ENCODE measurements at regions not wholly inside any gene's neighbourhood (a gene's known extent, or its start where the extent isn't known, plus 50 kb on each side); places are given as distances from the start of the nearest gene placed in this dataset.

- Mint-ChIP-seq H3K27ac (no peak overlapping the region), H3K27me3 (no peaks in the 10 kb centered on the region), H3K4me3 (no peak overlapping the region), H3K4me1 (no peaks in the 10 kb centered on the region), H3K9me3 (ENCODE audit: insufficient read depth) (peaks cover 16% of the 10 kb centered on the region)
- Histone ChIP-seq H3K36me3 (replicated peaks in 1 of 2; ENCODE audit: control extremely low read depth in 1 of 2, control insufficient read depth in 1 of 2, extremely low read depth in 1 of 2, insufficient read depth in 2 of 2, low read length in 1 of 2) (no peaks in the 10 kb centered on the region), H2AFZ (ENCODE audit: insufficient read depth, low read depth, low read length, poor library complexity, severe bottlenecking) (no peak overlapping the region), H4K20me1 (ENCODE audit: control insufficient read depth, insufficient read depth, low read length, poor library complexity, severe bottlenecking) (no peaks in the 10 kb centered on the region), H3K4me3 (ENCODE audit: control extremely low read depth in 1 of 5, extremely low read depth in 1 of 5, insufficient read depth in 1 of 5, low read depth in 2 of 5, low read length in 4 of 5) (no peak overlapping the region), H3K9ac (ENCODE audit: low read length) (no peak overlapping the region), H3K4me2 (replicated peaks; ENCODE audit: low read depth, low read length, poor library complexity, severe bottlenecking) (no peak overlapping the region), H3K4me1 (ENCODE audit: control insufficient read depth in 2 of 2, insufficient read depth in 2 of 2, low read length in 2 of 2) (no peaks in the 10 kb centered on the region), H3K27ac (ENCODE audit: low read length in 2 of 2) (no peak overlapping the region), H3K79me2 (ENCODE audit: control insufficient read depth, insufficient read depth, low read length) (no peaks in the 10 kb centered on the region), H3K9me3 (ENCODE audit: control extremely low read depth in 1 of 3, control insufficient read depth in 2 of 3, insufficient read depth in 1 of 3, low read length in 2 of 3) (peaks cover 0 to 36% (median 1%) of the 10 kb centered on the region in 3 donors), H3K27me3 (replicated peaks in 1 of 4; ENCODE audit: control extremely low read depth in 1 of 4, control insufficient read depth in 3 of 4, insufficient read depth in 4 of 4, low read length in 3 of 4) (no peaks in the 10 kb centered on the region)
- intact Hi-C loops (cut with micrococcal nuclease): no loop called here
- ATAC-seq (ENCODE audit: low read depth) (no peak), DNase-seq (no peak)
- POLR2A ChIA-PET: no interaction called here
- 93% methylated on average over 4 of the region's 4 CpGs for WGBS (ENCODE audit: insufficient coverage)
- CTCF ChIA-PET: no interaction called here
- no peak for TF ChIP-seq CTCF (IDR thresholded peaks at IDR 0.05)
- TF ChIP-seq EZH2 (IDR thresholded peaks at IDR 0.05; ENCODE audit: borderline replicate concordance, insufficient read depth, low read depth, low read length, poor library complexity, severe bottlenecking): no peak
Measured at GRCh38 chr22:49170053-49170452, 657.6 kb downstream of the BRD1 start.

GRCh38 chr22:49169074-49169744, 658.5 kb downstream of the BRD1 start:
- TF ChIP-seq CTCF (IDR thresholded peaks at IDR 0.05): no peak
- no peak for TF ChIP-seq EZH2 (IDR thresholded peaks at IDR 0.05; ENCODE audit: borderline replicate concordance, insufficient read depth, low read depth, low read length, poor library complexity, severe bottlenecking)
- H3K9me3 Mint-ChIP-seq (ENCODE audit: insufficient read depth): peaks cover 16% of the 10 kb centered on the region
- no peak overlapping the region for H3K4me2 ChIP-seq (replicated peaks; ENCODE audit: low read depth, low read length, poor library complexity, severe bottlenecking)
- CTCF ChIA-PET: no interaction called here
- POLR2A ChIA-PET: no interaction called here
- H3K4me1 Mint-ChIP-seq: no peaks in the 10 kb centered on the region
- no peak overlapping the region for H3K9ac ChIP-seq (ENCODE audit: low read length)
- no peaks in the 10 kb centered on the region for H3K4me1 ChIP-seq (ENCODE audit: control insufficient read depth in 2 of 2, insufficient read depth in 2 of 2, low read length in 2 of 2)
- 81% methylated on average over 13 of the region's 16 CpGs for WGBS (ENCODE audit: insufficient coverage)
- no peak overlapping the region for H3K27ac ChIP-seq (ENCODE audit: low read length in 2 of 2)
- no peaks in the 10 kb centered on the region for H3K27me3 ChIP-seq (replicated peaks in 1 of 4; ENCODE audit: control extremely low read depth in 1 of 4, control insufficient read depth in 3 of 4, insufficient read depth in 4 of 4, low read length in 3 of 4)
- intact Hi-C loops (cut with micrococcal nuclease): no loop called here
- H3K9me3 ChIP-seq (ENCODE audit: control extremely low read depth in 1 of 3, control insufficient read depth in 2 of 3, insufficient read depth in 1 of 3, low read length in 2 of 3): peaks cover 0 to 38% (median 1%) of the 10 kb centered on the region in 3 donors
- no peak overlapping the region for H3K27ac Mint-ChIP-seq
- H3K79me2 ChIP-seq (ENCODE audit: control insufficient read depth, insufficient read depth, low read length): no peaks in the 10 kb centered on the region
- no peak overlapping the region for H3K4me3 Mint-ChIP-seq
- H2AFZ ChIP-seq (ENCODE audit: insufficient read depth, low read depth, low read length, poor library complexity, severe bottlenecking): no peak overlapping the region
- H3K36me3 ChIP-seq (replicated peaks in 1 of 2; ENCODE audit: control extremely low read depth in 1 of 2, control insufficient read depth in 1 of 2, extremely low read depth in 1 of 2, insufficient read depth in 2 of 2, low read length in 1 of 2): no peaks in the 10 kb centered on the region
- no peak overlapping the region for H3K4me3 ChIP-seq (ENCODE audit: control extremely low read depth in 1 of 5, extremely low read depth in 1 of 5, insufficient read depth in 1 of 5, low read depth in 2 of 5, low read length in 4 of 5)
- H3K27me3 Mint-ChIP-seq: no peaks in the 10 kb centered on the region
- no peak for DNase-seq
- no peak for ATAC-seq (ENCODE audit: low read depth)
- H4K20me1 ChIP-seq (ENCODE audit: control insufficient read depth, insufficient read depth, low read length, poor library complexity, severe bottlenecking): no peaks in the 10 kb centered on the region
